B cell (primary cell): ENCODE measurements at regions not wholly inside any gene's neighbourhood (a gene's known extent, or its start where the extent isn't known, plus 50 kb on each side); places are given as distances from the start of the nearest gene placed in this dataset.

Source experiments
- ATAC-seq: fragments of 200-7000 bp; cut with Tn5 transposase; one replicate; pipeline ENCODE4 v1.10.0; 2021; ENCODE audit warnings: low read depth, mild to moderate bottlenecking, moderate number of reproducible peaks, moderate library complexity
- CTCF ChIA-PET: fragments of 350-600 bp; sonication (Branson Sonifier 250); formaldehyde crosslinking; loops from one replicate; lab custom pipeline; 2021; ENCODE audit warnings: antibody characterized with exemption, inconsistent platforms; lab: Charles Lee
- POLR2A ChIA-PET: fragments of 350-600 bp; sonication (Branson Sonifier 250); formaldehyde crosslinking; loops from one replicate; lab custom pipeline; 2021; ENCODE audit warnings: antibody characterized with exemption; lab: Charles Lee
- DNase-seq: peaks from one replicate; pipeline ENCODE4 v3.0.0; 2013
- H2AFZ ChIP-seq: 2 replicates; pipeline ENCODE4 v1.6.1; 2012; ENCODE audit warnings: mild to moderate bottlenecking, low read depth, low read length; ENCODE audit not compliant: insufficient read depth, poor library complexity, severe bottlenecking
- H3K27ac ChIP-seq, 2 donors: 1 replicate in 1 of 2; 2 replicates in 1 of 2; pipeline ENCODE4 v1.5.1; 2012 to 2013; ENCODE audit warnings: low read length in 2 of 2, mild to moderate bottlenecking in 2 of 2, moderate library complexity in 1 of 2
- H3K27me3 ChIP-seq, 4 experiments: fragments of 200-600 bp in 1 of 4; sonication (generic) in 1 of 4; replicated peaks in 1 of 4; 1 replicate in 2 of 4; 2 replicates in 2 of 4; pipeline versions ENCODE4 v1.6.1 to v1.7.0; 2013 to 2016; ENCODE audit warnings: low read length in 3 of 4, mild to moderate bottlenecking in 2 of 4, mixed read lengths in 1 of 4, moderate library complexity in 1 of 4; ENCODE audit not compliant: insufficient read depth in 4 of 4, control insufficient read depth in 3 of 4; ENCODE audit errors: control extremely low read depth in 1 of 4
- H3K36me3 ChIP-seq, 2 experiments: replicated peaks in 1 of 2; 1 replicate in 1 of 2; 2 replicates in 1 of 2; pipeline versions ENCODE4 v1.6.1 to v1.7.1; 2013; ENCODE audit warnings: low read length in 1 of 2; ENCODE audit not compliant: insufficient read depth in 2 of 2, control insufficient read depth in 1 of 2; ENCODE audit errors: control extremely low read depth in 1 of 2, extremely low read depth in 1 of 2
- H3K4me1 ChIP-seq, 2 donors: fragments of 200-600 bp in 1 of 2; sonication (generic) in 1 of 2; 1 replicate in 1 of 2; 2 replicates in 1 of 2; pipeline versions ENCODE4 v1.5.1 to v1.6.1; 2013 to 2017; ENCODE audit warnings: low read length in 2 of 2; ENCODE audit not compliant: control insufficient read depth in 2 of 2, insufficient read depth in 2 of 2
- H3K4me2 ChIP-seq: replicated peaks from 2 replicates; pipeline ENCODE3; 2012; ENCODE audit warnings: mild to moderate bottlenecking, low read depth, low read length; ENCODE audit not compliant: poor library complexity, severe bottlenecking
- H3K4me3 ChIP-seq, 5 experiments: fragments of 200-600 bp in 1 of 5; sonication (generic) in 1 of 5; 1 replicate in 3 of 5; 2 replicates in 2 of 5; pipeline versions ENCODE4 v1.5.1 to v1.7.0; 2011 to 2016; ENCODE audit warnings: low read length in 4 of 5, mild to moderate bottlenecking in 4 of 5, low read depth in 2 of 5, control low read depth in 1 of 5, moderate library complexity in 1 of 5; ENCODE audit not compliant: insufficient read depth in 1 of 5; ENCODE audit errors: control extremely low read depth in 1 of 5, extremely low read depth in 1 of 5
- H3K79me2 ChIP-seq: fragments of 200-600 bp; sonication (generic); one replicate; pipeline ENCODE4 v1.6.0; 2016; ENCODE audit warnings: low read length; ENCODE audit not compliant: control insufficient read depth, insufficient read depth
- H3K9ac ChIP-seq: fragments of 200-600 bp; sonication (generic); 2 replicates; pipeline ENCODE4 v1.6.1; 2017; ENCODE audit warnings: mild to moderate bottlenecking, low read length, moderate library complexity
- H3K9me3 ChIP-seq, 3 donors: one replicate each; pipeline versions ENCODE4 v1.6.1 to v1.7.1; 2013; ENCODE audit warnings: low read length in 2 of 3; ENCODE audit not compliant: control insufficient read depth in 2 of 3, insufficient read depth in 1 of 3; ENCODE audit errors: control extremely low read depth in 1 of 3
- H4K20me1 ChIP-seq: 2 replicates; pipeline ENCODE4 v1.6.0; 2012; ENCODE audit warnings: mild to moderate bottlenecking, low read length; ENCODE audit not compliant: insufficient read depth, control insufficient read depth, poor library complexity, severe bottlenecking
- H3K27ac Mint-ChIP-seq: one replicate; pipeline ENCODE4 v1.8.0; 2021; ENCODE audit warnings: mixed read lengths
- H3K27me3 Mint-ChIP-seq: one replicate; pipeline ENCODE4 v1.8.0; 2021; ENCODE audit warnings: mixed read lengths
- H3K4me1 Mint-ChIP-seq: one replicate; pipeline ENCODE4 v1.8.0; 2021; ENCODE audit warnings: mixed read lengths
- H3K4me3 Mint-ChIP-seq: one replicate; pipeline ENCODE4 v1.8.0; 2021; ENCODE audit warnings: mixed read lengths
- H3K9me3 Mint-ChIP-seq: one replicate; pipeline ENCODE4 v1.8.0; 2022; ENCODE audit warnings: mixed read lengths; ENCODE audit not compliant: insufficient read depth
- CTCF ChIP-seq: fragments of 200-600 bp; IDR thresholded peaks from one replicate; pipeline ENCODE4 v1.8.0; 2022; ENCODE audit warnings: antibody characterized with exemption, mild to moderate bottlenecking
- EZH2 ChIP-seq: IDR thresholded peaks from 2 replicates; pipeline ENCODE4 v1.6.1; 2012; ENCODE audit warnings: borderline replicate concordance, low read depth, mild to moderate bottlenecking, moderate library complexity, low read length; ENCODE audit not compliant: insufficient read depth, poor library complexity, severe bottlenecking
- WGBS: methylation state at CpG from one replicate; pipeline ENCODE4 v1.1.5; 2013; ENCODE audit warnings: missing lambda C conversion rate; ENCODE audit not compliant: insufficient coverage; 5-methylcytosine and 5-hydroxymethylcytosine counted together
- intact Hi-C: fragments of 100-400 bp; cut with micrococcal nuclease; formaldehyde crosslinking; loops from one replicate; pipeline ENCODE4 v1.10.0; 2022

- no peaks in the 10 kb centered on the region for H3K36me3 ChIP-seq
- no peaks in the 10 kb centered on the region for H3K79me2 ChIP-seq
- no peak overlapping the region for H3K27ac Mint-ChIP-seq
- H3K9me3 Mint-ChIP-seq = peaks cover 4% of the 10 kb centered on the region
- POLR2A ChIA-PET = no interaction called here
- no peaks in the 10 kb centered on the region for H3K4me1 Mint-ChIP-seq
- H2AFZ ChIP-seq = no peak overlapping the region
- no peaks in the 10 kb centered on the region for H3K4me1 ChIP-seq
- H3K9me3 ChIP-seq = peaks cover 0 to 4% (median 0%) of the 10 kb centered on the region in 3 donors
- H3K9ac ChIP-seq = no peak overlapping the region
- no peaks in the 10 kb centered on the region for H3K27me3 ChIP-seq
- TF ChIP-seq CTCF (no peak), EZH2 (no peak)
- no peak overlapping the region for H3K4me2 ChIP-seq
- no peak overlapping the region for H3K4me3 ChIP-seq
- H3K27me3 Mint-ChIP-seq = peaks cover 3% of the 10 kb centered on the region
- intact Hi-C loops = no loop called here
- CTCF ChIA-PET = no interaction called here
- no peak overlapping the region for H3K4me3 Mint-ChIP-seq
- no peaks in the 10 kb centered on the region for H4K20me1 ChIP-seq
- ATAC-seq (no peak), DNase-seq (no peak)
- WGBS = 86% methylated on average over 6 of the region's 7 CpGs
- no peak overlapping the region for H3K27ac ChIP-seq
Observed at GRCh38 chr16:9422762-9423513, 331.5 kb downstream of the HAPSTR1 start.

DNA sequence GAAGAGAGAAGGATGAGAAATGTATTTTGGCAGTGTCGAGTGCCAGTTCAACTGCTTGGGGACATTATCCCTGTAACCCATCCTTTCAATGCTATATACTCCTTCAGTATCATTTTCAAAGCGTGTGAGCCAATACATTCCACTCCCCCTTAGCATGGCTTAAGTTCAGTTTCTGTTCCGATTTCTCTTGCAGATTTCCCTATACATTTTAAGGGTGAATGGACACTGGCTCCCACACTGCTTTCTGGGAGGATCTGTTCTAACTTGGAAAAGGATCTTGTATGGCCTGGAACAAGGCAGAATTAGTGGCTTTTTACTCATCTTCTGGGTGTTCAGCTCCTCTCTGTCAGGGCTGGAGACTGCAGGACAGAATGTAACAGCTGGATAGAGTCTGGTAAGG, 333.8 kb downstream of the HAPSTR1 start:
- H3K4me2 ChIP-seq = no peak overlapping the region
- H2AFZ ChIP-seq = no peak overlapping the region
- peaks cover 3% of the 10 kb centered on the region for H3K27me3 Mint-ChIP-seq
- no peaks in the 10 kb centered on the region for H3K4me1 ChIP-seq
- no peak overlapping the region for H3K27ac Mint-ChIP-seq
- no peaks in the 10 kb centered on the region for H3K4me1 Mint-ChIP-seq
- ATAC-seq (no peak), DNase-seq (no peak)
- H3K27ac ChIP-seq = no peak overlapping the region
- no peaks in the 10 kb centered on the region for H3K9me3 Mint-ChIP-seq
- no peak overlapping the region for H3K4me3 ChIP-seq
- intact Hi-C loops = no loop called here
- no peak overlapping the region for H3K4me3 Mint-ChIP-seq
- H3K36me3 ChIP-seq = no peaks in the 10 kb centered on the region
- no peaks in the 10 kb centered on the region for H3K79me2 ChIP-seq
- POLR2A ChIA-PET = no interaction called here
- H3K9ac ChIP-seq = no peak overlapping the region
- no peaks in the 10 kb centered on the region for H4K20me1 ChIP-seq
- TF ChIP-seq CTCF (no peak), EZH2 (no peak)
- 89% methylated on average over 1 of the region's 3 CpGs for WGBS
- CTCF ChIA-PET = no interaction called here
- no peaks in the 10 kb centered on the region for H3K9me3 ChIP-seq
- no peaks in the 10 kb centered on the region for H3K27me3 ChIP-seq
